Upper lobe of left lung (tissue), 4 donors: ENCODE measurements at regions not wholly inside any gene's neighbourhood (a gene's known extent, or its start where the extent isn't known, plus 50 kb on each side); places are given as distances from the start of the nearest gene placed in this dataset.

Source experiments
- CTCF ChIP-seq, 6 experiments: fragments of 450-650 bp in 4 of 6; fragments of 200-600 bp in 2 of 6; sonication (generic) in 2 of 6; IDR thresholded peaks; one replicate each; pipeline ENCODE4 v1.5.1; 2016 to 2019; ENCODE audit warnings: antibody characterized with exemption in 6 of 6
- EP300 ChIP-seq, 4 donors: sonication (generic); formaldehyde crosslinking; IDR thresholded peaks; one replicate each; pipeline ENCODE4 v1.5.1; 2017; ENCODE audit warnings: antibody characterized with exemption in 4 of 4, control low read depth in 2 of 4
- POLR2A ChIP-seq, 4 donors: fragments of 450-650 bp; IDR thresholded peaks; one replicate each; pipeline ENCODE4 v1.5.1; 2016 to 2017; ENCODE audit warnings: antibody characterized with exemption in 4 of 4, mild to moderate bottlenecking in 2 of 4
- POLR2AphosphoS5 ChIP-seq, 2 donors: sonication (generic); formaldehyde crosslinking; IDR thresholded peaks; one replicate each; pipeline ENCODE4 v1.5.1; 2017; ENCODE audit warnings: antibody characterized with exemption in 2 of 2

- TF ChIP-seq CTCF (IDR thresholded peaks at IDR 0.05) (no peak), POLR2A (IDR thresholded peaks at IDR 0.05) (no peak), POLR2AphosphoS5 (IDR thresholded peaks at IDR 0.05) (no peak), EP300 (IDR thresholded peaks at IDR 0.05) (no peak)
Observed at GRCh38 chr4:129254126-129254525, 158.2 kb downstream of the C4orf33 start.
